H1 (cell line): ENCODE measurements at regions not wholly inside any gene's neighbourhood (a gene's known extent, or its start where the extent isn't known, plus 50 kb on each side); places are given as distances from the start of the nearest gene placed in this dataset.

Experiments used
- CTCF ChIA-PET: fragments of 300-600 bp; sonication (Branson Sonifier 250); formaldehyde crosslinking; loops from one replicate; lab custom pipeline; 2021; ENCODE audit not compliant: partially characterized antibody; lab: Charles Lee
- POLR2A ChIA-PET: fragments of 300-600 bp; sonication (Branson Sonifier 250); formaldehyde crosslinking; loops from one replicate; lab custom pipeline; 2021; ENCODE audit warnings: inconsistent platforms; ENCODE audit not compliant: partially characterized antibody; lab: Charles Lee
- DNase-seq, 2 experiments: peaks; one replicate each; pipeline versions ENCODE4 v3.0.0 to v3.0.0-alpha.2; 2010 to 2022; ENCODE audit warnings: low spot score in 2 of 2, low read depth in 1 of 2, mixed read lengths in 1 of 2
- FAIRE-seq: peaks from 2 replicates; lab custom pipeline; 2011; peaks lifted over from hg19 to GRCh38; lab: Jason Lieb, UNC
- H2AFZ ChIP-seq: 2 replicates; pipeline ENCODE4 v1.8.1; 2012; ENCODE audit warnings: low read length, inconsistent platforms
- H2AK5ac ChIP-seq: 2 replicates; pipeline ENCODE4 v1.6.1; 2013; ENCODE audit warnings: low read depth, low read length
- H2BK120ac ChIP-seq: replicated peaks from 2 replicates; pipeline ENCODE3; 2013; ENCODE audit warnings: low read depth, low read length, inconsistent platforms
- H2BK12ac ChIP-seq: 2 replicates; pipeline ENCODE4 v1.6.1; 2013; ENCODE audit warnings: low read depth, low read length
- H2BK15ac ChIP-seq: 2 replicates; pipeline ENCODE4 v1.6.1; 2013; ENCODE audit warnings: low read length
- H2BK20ac ChIP-seq: 2 replicates; pipeline ENCODE4 v1.6.1; 2013; ENCODE audit warnings: low read length
- H2BK5ac ChIP-seq: 2 replicates; pipeline ENCODE4 v1.6.1; 2013; ENCODE audit warnings: low read depth, low read length
- H3K14ac ChIP-seq: 2 replicates; pipeline ENCODE4 v1.6.1; 2013; ENCODE audit warnings: inconsistent platforms; ENCODE audit not compliant: insufficient read length
- H3K18ac ChIP-seq: 2 replicates; pipeline ENCODE4 v1.6.1; 2013; ENCODE audit warnings: low read length; ENCODE audit errors: extremely low read depth
- H3K23ac ChIP-seq: 2 replicates; pipeline ENCODE4 v1.6.1; 2013; ENCODE audit warnings: inconsistent platforms; ENCODE audit not compliant: insufficient read length
- H3K23me2 ChIP-seq: 2 replicates; pipeline ENCODE4 v1.6.1; 2013; ENCODE audit warnings: low read depth, low read length
- H3K27ac ChIP-seq: 2 replicates; pipeline ENCODE4 v1.6.1; 2011; ENCODE audit warnings: low read depth, low read length, inconsistent platforms
- H3K27me3 ChIP-seq, 4 experiments: replicated peaks in 1 of 4; 1 replicate in 1 of 4; 2 replicates in 3 of 4; pipeline versions ENCODE4 v1.6.1 to v1.8.1; 2011 to 2013; ENCODE audit warnings: low read length in 3 of 4, mild to moderate bottlenecking in 3 of 4, inconsistent platforms in 2 of 4, mixed read lengths in 2 of 4, moderate library complexity in 1 of 4; ENCODE audit not compliant: control insufficient read depth in 3 of 4, insufficient read depth in 3 of 4; ENCODE audit errors: extremely low read depth in 1 of 4
- H3K36me3 ChIP-seq, 4 experiments: 2 replicates each; pipeline versions ENCODE4 v1.6.1 to v1.8.1; 2011 to 2013; ENCODE audit warnings: mild to moderate bottlenecking in 4 of 4, low read length in 3 of 4, moderate library complexity in 2 of 4, control low read depth in 1 of 4, inconsistent platforms in 1 of 4; ENCODE audit not compliant: insufficient read depth in 4 of 4, control insufficient read depth in 2 of 4
- H3K4ac ChIP-seq: replicated peaks from 2 replicates; pipeline ENCODE3; 2013; ENCODE audit warnings: low read length, low read depth, mixed read lengths, inconsistent platforms; ENCODE audit not compliant: insufficient read length
- H3K4me1 ChIP-seq, 4 experiments: replicated peaks in 1 of 4; 1 replicate in 1 of 4; 2 replicates in 3 of 4; pipeline versions ENCODE4 v1.6.1 to v1.8.1; 2011 to 2013; ENCODE audit warnings: low read length in 3 of 4, inconsistent platforms in 2 of 4, mixed read lengths in 1 of 4; ENCODE audit not compliant: insufficient read depth in 4 of 4, control insufficient read depth in 3 of 4
- H3K4me2 ChIP-seq, 2 experiments: 2 replicates each; pipeline versions ENCODE4 v1.6.1 to v1.8.1; 2011 to 2013; ENCODE audit warnings: low read depth in 2 of 2, low read length in 2 of 2, control low read depth in 1 of 2, inconsistent platforms in 1 of 2, mild to moderate bottlenecking in 1 of 2; ENCODE audit not compliant: insufficient read depth in 1 of 2
- H3K4me3 ChIP-seq, 4 experiments: fragments of 200-600, 300-600 bp in 1 of 4; sonication (generic), shearing (Covaris generic), sonication (Bioruptor Twin) in 1 of 4; 2 replicates each; pipeline versions ENCODE4 v1.5.1 to v1.8.1; 2011 to 2016; ENCODE audit warnings: low read length in 4 of 4, low read depth in 3 of 4, control low read depth in 2 of 4, inconsistent platforms in 2 of 4, mild to moderate bottlenecking in 2 of 4, mixed read lengths in 1 of 4, moderate library complexity in 1 of 4; ENCODE audit not compliant: insufficient read depth in 2 of 4; ENCODE audit errors: extremely low read depth in 1 of 4
- H3K56ac ChIP-seq: replicated peaks from 2 replicates; pipeline ENCODE3; 2013; ENCODE audit warnings: low read depth, mild to moderate bottlenecking, mixed read lengths, low read length, inconsistent platforms; ENCODE audit not compliant: insufficient read length
- H3K79me1 ChIP-seq: 2 replicates; pipeline ENCODE4 v1.6.1; 2013; ENCODE audit warnings: low read depth, low read length, control low read depth
- H3K79me2 ChIP-seq, 2 experiments: 2 replicates each; pipeline versions ENCODE4 v1.6.1 to v1.8.1; 2012 to 2013; ENCODE audit warnings: low read length in 2 of 2, mild to moderate bottlenecking in 2 of 2, inconsistent platforms in 1 of 2; ENCODE audit not compliant: insufficient read depth in 2 of 2, control insufficient read depth in 1 of 2
- H3K9ac ChIP-seq, 4 experiments: replicated peaks in 1 of 4; 1 replicate in 1 of 4; 2 replicates in 3 of 4; pipeline versions ENCODE4 v1.6.1 to v1.8.1; 2011 to 2013; ENCODE audit warnings: low read depth in 3 of 4, low read length in 3 of 4, control low read depth in 2 of 4, mild to moderate bottlenecking in 2 of 4, moderate library complexity in 2 of 4, inconsistent platforms in 1 of 4; ENCODE audit errors: extremely low read depth in 1 of 4
- H3K9me3 ChIP-seq, 2 experiments: 2 replicates each; pipeline versions ENCODE4 v1.6.1 to v1.8.1; 2012 to 2013; ENCODE audit warnings: mild to moderate bottlenecking in 2 of 2, moderate library complexity in 2 of 2, control low read depth in 1 of 2, inconsistent platforms in 1 of 2, low read depth in 1 of 2, low read length in 1 of 2, mixed read lengths in 1 of 2; ENCODE audit not compliant: insufficient read depth in 2 of 2
- H4K20me1 ChIP-seq, 2 experiments: replicated peaks in 1 of 2; 2 replicates each; pipeline versions ENCODE3 to v1.8.1; 2011 to 2013; ENCODE audit warnings: inconsistent platforms in 2 of 2, low read length in 2 of 2, mild to moderate bottlenecking in 1 of 2; ENCODE audit not compliant: insufficient read depth in 2 of 2, control insufficient read depth in 1 of 2
- H4K5ac ChIP-seq: 2 replicates; pipeline ENCODE4 v1.6.1; 2013; ENCODE audit warnings: low read length, low read depth, mixed read lengths, inconsistent platforms; ENCODE audit not compliant: insufficient read length
- H4K8ac ChIP-seq: 2 replicates; pipeline ENCODE4 v1.8.0; 2013; ENCODE audit warnings: mild to moderate bottlenecking, moderate library complexity, low read length, inconsistent platforms; ENCODE audit not compliant: insufficient read depth; ENCODE audit errors: extremely low read depth
- H4K91ac ChIP-seq: replicated peaks from 2 replicates; pipeline ENCODE3; 2013; ENCODE audit warnings: low read length, mixed read lengths, inconsistent platforms; ENCODE audit not compliant: insufficient read length
- BRCA1 ChIP-seq: IDR thresholded peaks from 2 replicates; pipeline ENCODE4 v1.6.1; 2012; ENCODE audit warnings: low read depth, low read length, improper control_type of control experiment
- CEBPB ChIP-seq: IDR thresholded peaks from 2 replicates; pipeline ENCODE4 v1.6.1; 2012; ENCODE audit warnings: low read depth, low read length
- MAX ChIP-seq: IDR thresholded peaks from 2 replicates; pipeline ENCODE4 v1.6.1; 2012; ENCODE audit warnings: inconsistent platforms
- POLR2A ChIP-seq, 2 experiments: IDR thresholded peaks; 1 replicate in 1 of 2; 2 replicates in 1 of 2; pipeline ENCODE4 v1.6.1; 2011; ENCODE audit warnings: low read depth in 2 of 2, low read length in 2 of 2, mild to moderate bottlenecking in 2 of 2; ENCODE audit errors: control extremely low read depth in 1 of 2
- RFX5 ChIP-seq: IDR thresholded peaks from 2 replicates; pipeline ENCODE4 v1.6.1; 2011; ENCODE audit warnings: low read depth, low read length, improper control_type of control experiment, borderline replicate concordance
- RNF2 ChIP-seq: fragments of 200-900, 300-1000 bp; sonication (generic); IDR thresholded peaks from 2 replicates; pipeline ENCODE4 v1.7.1; 2016; ENCODE audit warnings: borderline replicate concordance, low read depth, mild to moderate bottlenecking, antibody characterized with exemption, low read length; ENCODE audit not compliant: poor library complexity, severe bottlenecking; ENCODE audit errors: missing control alignments
- SAP30 ChIP-seq: fragments of 300-600 bp; sonication (generic); IDR thresholded peaks from 2 replicates; pipeline ENCODE4 v1.7.1; 2012; ENCODE audit warnings: low read length, moderate library complexity, mild to moderate bottlenecking, inconsistent platforms; ENCODE audit not compliant: insufficient read depth, insufficient replicate concordance
- SIN3A ChIP-seq, 2 experiments: IDR thresholded peaks in 1 of 2; conservative IDR thresholded peaks in 1 of 2; 2 replicates each; pipeline ENCODE4 v1.6.1; 2011 to 2012; ENCODE audit warnings: low read length in 2 of 2, improper control_type of control experiment in 1 of 2, low read depth in 1 of 2, mild to moderate bottlenecking in 1 of 2
- SIX5 ChIP-seq: IDR thresholded peaks from 2 replicates; pipeline ENCODE4 v1.6.1; 2011; ENCODE audit warnings: mild to moderate bottlenecking, low read depth, low read length
- SP1 ChIP-seq: IDR thresholded peaks from 2 replicates; pipeline ENCODE4 v1.6.1; 2011; ENCODE audit warnings: low read depth, low read length
- TAF7 ChIP-seq: optimal IDR thresholded peaks from 2 replicates; pipeline ENCODE3; 2011; ENCODE audit warnings: low read depth, mild to moderate bottlenecking, inconsistent platforms, low read length, moderate library complexity, borderline replicate concordance
- TCF12 ChIP-seq: IDR thresholded peaks from 2 replicates; pipeline ENCODE4 v1.6.1; 2011; ENCODE audit warnings: low read depth, mild to moderate bottlenecking, low read length
- WGBS, 2 experiments: shearing (Covaris generic) in 1 of 2; methylation state at CpG; one replicate each; pipeline versions ENCODE4 v1.1.6 to v1.1.7; 2013 to 2015; ENCODE audit warnings: low lambda C conversion rate in 2 of 2, mixed read lengths in 2 of 2, inconsistent platforms in 1 of 2, low coverage in 1 of 2, missing lambda C conversion rate in 1 of 2; ENCODE audit not compliant: insufficient replicate concordance in 2 of 2, insufficient coverage in 1 of 2, insufficient read length in 1 of 2; ENCODE audit errors: extremely low coverage in 1 of 2, missing lambda C conversion rate in 1 of 2; 5-methylcytosine and 5-hydroxymethylcytosine counted together
- TF ChIP-seq, protein P1 (sequence below): IDR thresholded peaks from 2 replicates; pipeline ENCODE4 v1.6.1; 2012; ENCODE audit warnings: low read length, inconsistent platforms

DNA sequence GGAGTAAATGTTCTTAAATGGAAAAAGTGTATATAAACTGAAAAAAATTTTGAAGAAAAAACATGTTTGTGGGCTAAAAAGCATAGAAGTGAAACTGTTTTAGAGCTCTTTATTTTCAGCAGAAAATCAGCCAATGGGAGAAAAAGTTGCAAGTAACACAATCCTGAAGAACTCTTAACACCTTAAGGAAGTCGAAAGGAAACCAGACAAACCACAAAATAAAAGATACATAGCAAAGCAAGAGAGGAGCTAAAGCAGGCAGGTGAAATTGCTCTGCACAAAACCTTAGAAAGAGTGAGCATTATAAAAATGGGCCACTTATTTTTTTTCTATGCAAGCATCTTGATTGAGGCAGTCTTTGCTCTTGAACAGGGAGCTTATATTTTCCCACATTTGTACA, 300.5 kb downstream of the RAP2B start:
- no peaks in the 10 kb centered on the region for H3K79me2 ChIP-seq
- H3K36me3 ChIP-seq: no peaks in the 10 kb centered on the region
- FAIRE-seq: no peak
- no peak overlapping the region for H2BK15ac ChIP-seq
- no peak overlapping the region for H2BK20ac ChIP-seq
- no peak overlapping the region for H2BK12ac ChIP-seq
- no peak overlapping the region for H2BK5ac ChIP-seq
- DNase-seq: no peak
- 83% methylated on average over 1 of the region's 1 CpG; no CpG with 5 or more reads in 1 of the 2 experiments for WGBS, 2 experiments
- H3K79me1 ChIP-seq: no peaks in the 10 kb centered on the region
- H2AFZ ChIP-seq: no peak overlapping the region
- no peak overlapping the region for H4K91ac ChIP-seq
- H3K4me3 ChIP-seq: no peak overlapping the region
- no peak overlapping the region for H4K8ac ChIP-seq
- H3K27ac ChIP-seq: no peak overlapping the region
- H3K9ac ChIP-seq: no peak overlapping the region
- ChIA-PET CTCF (interaction anchor here (1.0 kb wide), 1 partner anchor 50 kb away, joined by 3 read pairs; no protein-coding TSS in a partner anchor), POLR2A (no interaction called here)
- H3K4ac ChIP-seq: no peak overlapping the region
- H3K18ac ChIP-seq: no peak overlapping the region
- H3K27me3 ChIP-seq: peaks cover 0 to 1% (median 0%) of the 10 kb centered on the region in 4 experiments; a peak in 1 of 7 replicates
- no peaks in the 10 kb centered on the region for H4K20me1 ChIP-seq
- H3K56ac ChIP-seq: no peak overlapping the region
- no peak overlapping the region for H2AK5ac ChIP-seq
- no peaks in the 10 kb centered on the region for H3K9me3 ChIP-seq
- H3K23ac ChIP-seq: no peak overlapping the region
- no peak overlapping the region for H3K4me2 ChIP-seq
- no peak overlapping the region for H4K5ac ChIP-seq
- no peak overlapping the region for H3K14ac ChIP-seq
- H2BK120ac ChIP-seq: no peak overlapping the region
- no peaks in the 10 kb centered on the region for H3K23me2 ChIP-seq
- H3K4me1 ChIP-seq: no peaks in the 10 kb centered on the region
- TF ChIP-seq TAF7 (no peak), SIN3A (conservative IDR thresholded peaks at IDR 0.05 in 1 of 2, IDR thresholded peaks at IDR 0.05 in 1 of 2; ENCODE audit: low read depth in 1 of 2, low read length in 2 of 2) (no peak), BRCA1 (no peak), SAP30 (no peak), POLR2A (IDR thresholded peaks at IDR 0.05; ENCODE audit: control extremely low read depth in 1 of 2, low read depth in 2 of 2, low read length in 2 of 2) (no peak), MAX (no peak), TCF12 (no peak), RNF2 (no peak), RFX5 (no peak), SIX5 (no peak), SP1 (no peak), CEBPB (no peak)
- TF ChIP-seq, protein P1, sequence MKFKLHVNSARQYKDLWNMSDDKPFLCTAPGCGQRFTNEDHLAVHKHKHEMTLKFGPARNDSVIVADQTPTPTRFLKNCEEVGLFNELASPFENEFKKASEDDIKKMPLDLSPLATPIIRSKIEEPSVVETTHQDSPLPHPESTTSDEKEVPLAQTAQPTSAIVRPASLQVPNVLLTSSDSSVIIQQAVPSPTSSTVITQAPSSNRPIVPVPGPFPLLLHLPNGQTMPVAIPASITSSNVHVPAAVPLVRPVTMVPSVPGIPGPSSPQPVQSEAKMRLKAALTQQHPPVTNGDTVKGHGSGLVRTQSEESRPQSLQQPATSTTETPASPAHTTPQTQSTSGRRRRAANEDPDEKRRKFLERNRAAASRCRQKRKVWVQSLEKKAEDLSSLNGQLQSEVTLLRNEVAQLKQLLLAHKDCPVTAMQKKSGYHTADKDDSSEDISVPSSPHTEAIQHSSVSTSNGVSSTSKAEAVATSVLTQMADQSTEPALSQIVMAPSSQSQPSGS: no peak
